WERI-Rb-1 (cell line): ENCODE measurements at regions not wholly inside any gene's neighbourhood (a gene's known extent, or its start where the extent isn't known, plus 50 kb on each side); places are given as distances from the start of the nearest gene placed in this dataset.

Experiments
- DNase-seq: peaks from one replicate; pipeline ENCODE4 v3.0.0-alpha.2; 2020
- H3K27ac ChIP-seq: fragments of 250-450 bp; sonication (Bioruptor Pico); 2 replicates; pipeline ENCODE4 v1.5.1; 2020; ENCODE audit warnings: mild to moderate bottlenecking, moderate library complexity
- H3K27me3 ChIP-seq: fragments of 250-450 bp; sonication (Bioruptor Pico); 2 replicates; pipeline ENCODE4 v1.5.1; 2021; ENCODE audit warnings: mild to moderate bottlenecking, low read depth, moderate library complexity; ENCODE audit not compliant: insufficient read depth, severe bottlenecking
- H3K36me3 ChIP-seq: fragments of 250-450 bp; sonication (Bioruptor Pico); 2 replicates; pipeline ENCODE4 v1.5.1; 2020; ENCODE audit warnings: mild to moderate bottlenecking, moderate library complexity
- H3K4me3 ChIP-seq: 2 replicates; pipeline ENCODE4 v1.5.1; 2011; ENCODE audit warnings: low read depth, mild to moderate bottlenecking, control low read depth, low read length
- H3K9me3 ChIP-seq: fragments of 250-450 bp; sonication (Bioruptor Pico); 2 replicates; pipeline ENCODE4 v1.5.1; 2021; ENCODE audit warnings: mild to moderate bottlenecking, moderate library complexity; ENCODE audit not compliant: severe bottlenecking
- TF ChIP-seq, protein P1 (sequence below): IDR thresholded peaks from 2 replicates; pipeline ENCODE4 v1.5.1; 2011; ENCODE audit warnings: low read depth, mild to moderate bottlenecking, control low read depth, inconsistent platforms, low read length

DNA sequence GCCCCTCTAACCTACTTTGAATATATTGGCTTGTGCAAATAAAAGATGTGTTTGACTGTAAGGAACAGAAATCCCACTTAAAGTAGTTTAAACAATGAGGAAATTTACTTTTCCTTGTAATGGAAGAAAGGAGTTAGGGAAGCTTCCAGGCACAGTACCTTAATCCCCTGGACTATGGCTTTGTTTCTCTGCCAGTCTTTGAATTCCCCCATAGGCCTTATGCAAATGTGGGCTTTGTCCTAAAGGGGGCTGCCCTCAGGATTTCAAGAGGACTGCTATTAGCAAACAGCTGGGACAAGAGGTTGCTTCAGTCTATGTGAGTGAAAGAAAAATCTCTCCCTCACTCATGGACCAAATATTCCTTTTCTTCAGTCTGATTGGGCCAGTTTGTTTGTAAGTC lies 255.1 kb upstream of the THSD7B start:
- TF ChIP-seq, protein P1, sequence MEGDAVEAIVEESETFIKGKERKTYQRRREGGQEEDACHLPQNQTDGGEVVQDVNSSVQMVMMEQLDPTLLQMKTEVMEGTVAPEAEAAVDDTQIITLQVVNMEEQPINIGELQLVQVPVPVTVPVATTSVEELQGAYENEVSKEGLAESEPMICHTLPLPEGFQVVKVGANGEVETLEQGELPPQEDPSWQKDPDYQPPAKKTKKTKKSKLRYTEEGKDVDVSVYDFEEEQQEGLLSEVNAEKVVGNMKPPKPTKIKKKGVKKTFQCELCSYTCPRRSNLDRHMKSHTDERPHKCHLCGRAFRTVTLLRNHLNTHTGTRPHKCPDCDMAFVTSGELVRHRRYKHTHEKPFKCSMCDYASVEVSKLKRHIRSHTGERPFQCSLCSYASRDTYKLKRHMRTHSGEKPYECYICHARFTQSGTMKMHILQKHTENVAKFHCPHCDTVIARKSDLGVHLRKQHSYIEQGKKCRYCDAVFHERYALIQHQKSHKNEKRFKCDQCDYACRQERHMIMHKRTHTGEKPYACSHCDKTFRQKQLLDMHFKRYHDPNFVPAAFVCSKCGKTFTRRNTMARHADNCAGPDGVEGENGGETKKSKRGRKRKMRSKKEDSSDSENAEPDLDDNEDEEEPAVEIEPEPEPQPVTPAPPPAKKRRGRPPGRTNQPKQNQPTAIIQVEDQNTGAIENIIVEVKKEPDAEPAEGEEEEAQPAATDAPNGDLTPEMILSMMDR: no peak
- DNase-seq: no peak
- H3K9me3 ChIP-seq: no peaks in the 10 kb centered on the region
- no peaks in the 10 kb centered on the region for H3K36me3 ChIP-seq
- H3K27me3 ChIP-seq: no peaks in the 10 kb centered on the region
- no peak overlapping the region for H3K27ac ChIP-seq
- H3K4me3 ChIP-seq: no peak overlapping the region

DNA sequence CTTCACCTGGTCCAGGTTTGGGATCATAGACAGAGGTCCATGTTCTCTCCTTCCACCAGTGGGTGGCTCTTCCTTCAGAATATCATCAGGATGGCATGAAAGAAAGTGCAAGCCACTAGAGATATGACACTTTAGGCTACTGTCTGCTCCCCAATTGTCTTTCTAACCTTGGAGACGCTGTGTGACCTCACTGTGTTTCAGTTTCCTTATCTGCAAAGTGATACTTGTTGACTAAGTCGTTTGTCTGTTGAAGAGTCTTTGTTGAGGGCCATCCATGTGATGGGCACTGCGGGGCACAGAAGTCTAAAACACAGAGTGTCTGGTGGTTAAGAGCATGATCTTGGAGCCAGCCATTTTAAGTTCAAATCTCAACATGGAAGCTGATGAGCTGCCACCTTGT lies 259.9 kb upstream of the THSD7B start:
- no peak overlapping the region for H3K4me3 ChIP-seq
- H3K27me3 ChIP-seq: no peaks in the 10 kb centered on the region

DNA sequence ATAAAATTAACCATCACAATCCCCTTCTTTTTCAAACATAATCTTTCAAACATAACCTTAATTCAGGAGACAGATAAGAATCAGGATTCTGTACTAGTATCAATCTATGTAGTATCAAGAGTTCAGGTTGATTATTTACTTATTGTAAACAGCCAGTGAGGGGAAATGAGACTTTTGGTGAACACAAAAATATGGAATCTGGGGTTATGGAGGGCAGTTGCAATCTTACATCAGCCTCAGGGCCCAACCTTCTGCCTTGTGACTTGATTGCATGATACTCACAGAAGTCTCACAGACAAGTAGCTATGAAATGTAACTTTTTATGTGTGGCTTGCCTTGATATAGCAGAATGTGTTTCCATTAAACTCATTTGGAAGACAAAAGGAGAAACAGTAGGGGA lies 262.7 kb upstream of the THSD7B start:
- DNase-seq: no peak
- Histone ChIP-seq H3K9me3 (no peaks in the 10 kb centered on the region), H3K27me3 (no peaks in the 10 kb centered on the region), H3K27ac (no peak overlapping the region), H3K4me3 (no peak overlapping the region), H3K36me3 (no peaks in the 10 kb centered on the region)
- TF ChIP-seq, protein P1: no peak

More for the DNA sequence above, 259.9 kb upstream of the THSD7B start:
- Histone ChIP-seq H3K36me3 (no peaks in the 10 kb centered on the region), H3K27ac (no peak overlapping the region), H3K9me3 (no peaks in the 10 kb centered on the region)
- TF ChIP-seq, protein P1: no peak
- no peak for DNase-seq

GRCh38 chr2:136497709-136498108 lies 267.6 kb upstream of the THSD7B start:
- H3K36me3 ChIP-seq: no peaks in the 10 kb centered on the region
- no peaks in the 10 kb centered on the region for H3K27me3 ChIP-seq
- DNase-seq: no peak
- H3K9me3 ChIP-seq: no peaks in the 10 kb centered on the region
- no peak overlapping the region for H3K27ac ChIP-seq
- no peak overlapping the region for H3K4me3 ChIP-seq
- TF ChIP-seq, protein P1: no peak

DNA sequence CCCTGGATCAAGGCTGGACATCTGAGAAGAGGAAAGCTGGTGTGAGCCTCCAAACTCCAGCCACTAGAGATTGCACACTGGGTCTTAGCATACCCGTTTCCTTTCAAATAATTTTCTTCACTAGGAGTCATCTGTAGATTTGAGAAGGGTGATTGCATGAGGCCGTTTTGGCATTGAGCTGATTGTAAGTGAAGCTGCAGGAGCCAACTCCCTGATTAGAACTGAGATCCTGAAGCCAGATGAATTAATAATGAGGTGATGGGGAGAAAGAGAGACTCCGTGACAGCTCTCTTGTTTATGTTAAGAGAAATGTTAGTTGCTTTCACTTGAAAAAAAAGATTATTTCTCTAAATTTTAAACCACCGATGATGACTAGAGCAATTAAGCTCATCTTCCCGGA lies 268.4 kb upstream of the THSD7B start:
- no peak for DNase-seq
- TF ChIP-seq, protein P1: no peak
- H3K27me3 ChIP-seq: no peaks in the 10 kb centered on the region
- peaks cover 4% of the 10 kb centered on the region for H3K9me3 ChIP-seq
- no peak overlapping the region for H3K27ac ChIP-seq
- no peak overlapping the region for H3K4me3 ChIP-seq
- H3K36me3 ChIP-seq: no peaks in the 10 kb centered on the region

DNA sequence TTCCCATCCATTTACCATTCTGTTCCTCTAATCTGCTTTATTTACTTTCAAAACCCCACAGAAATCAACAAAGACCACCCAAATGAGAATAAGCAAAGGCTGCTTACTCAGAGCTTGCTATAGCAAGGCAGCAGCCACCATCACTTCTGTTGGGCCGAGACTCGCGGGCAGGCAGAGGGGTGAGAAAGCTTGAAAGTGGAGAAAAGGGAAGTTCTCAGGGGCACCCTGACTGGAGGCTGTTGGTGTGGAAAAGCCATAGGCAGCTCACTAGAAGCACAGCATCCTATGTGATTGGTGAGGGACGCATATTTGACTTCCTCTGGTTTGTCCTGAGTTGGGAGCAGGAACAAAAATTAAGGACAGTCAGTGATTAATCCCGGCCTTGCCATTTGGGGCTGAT lies 269.7 kb upstream of the THSD7B start:
- TF ChIP-seq, protein P1: no peak
- no peak for DNase-seq
- H3K27me3 ChIP-seq: no peaks in the 10 kb centered on the region
- H3K36me3 ChIP-seq: no peaks in the 10 kb centered on the region
- H3K4me3 ChIP-seq: no peak overlapping the region
- peaks cover 12% of the 10 kb centered on the region for H3K9me3 ChIP-seq
- H3K27ac ChIP-seq: no peak overlapping the region
